ENCODE measurements at regions not wholly inside any gene's neighbourhood (a gene's known extent, or its start where the extent isn't known, plus 50 kb on each side); places are given as distances from the start of the nearest gene placed in this dataset.
A peak's percentile ranks its signal among the peaks of the same experiment; 100 is the strongest.
"Not testable (repeated sequence)": the region's sequence is repeated elsewhere in the genome, so short reads cannot be mapped to it uniquely, and the experiment has no call there.

DNA sequence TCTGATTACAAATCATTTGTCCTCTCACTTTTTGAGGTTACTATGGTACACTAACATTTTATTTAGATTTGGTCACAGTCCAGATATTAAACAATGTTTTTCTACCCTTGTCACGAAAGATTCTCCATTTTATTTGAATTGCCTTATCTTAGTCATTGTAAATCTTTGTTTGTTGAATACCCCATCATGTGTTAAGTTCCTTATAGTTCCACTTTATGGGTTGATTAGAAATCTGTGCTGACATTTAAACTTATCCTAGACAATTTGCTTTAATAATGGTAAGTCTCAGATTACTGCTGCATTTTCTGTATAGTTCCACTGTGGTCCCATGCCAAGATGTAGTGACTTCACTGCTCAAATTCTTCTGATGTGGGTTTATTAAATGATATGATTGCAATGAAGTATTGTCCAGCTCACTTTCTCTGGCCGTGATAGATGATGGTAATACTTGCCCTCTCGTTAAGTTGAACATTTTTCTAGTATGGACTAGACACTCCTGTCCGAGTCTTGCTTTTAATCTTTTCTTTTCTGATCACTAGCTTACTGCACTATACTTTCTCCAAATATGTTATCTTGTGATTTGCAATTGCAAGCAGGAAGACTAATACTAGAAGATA, 1107.3 kb downstream of the SLC6A15 start:
- ATAC-seq = no peak

DNA sequence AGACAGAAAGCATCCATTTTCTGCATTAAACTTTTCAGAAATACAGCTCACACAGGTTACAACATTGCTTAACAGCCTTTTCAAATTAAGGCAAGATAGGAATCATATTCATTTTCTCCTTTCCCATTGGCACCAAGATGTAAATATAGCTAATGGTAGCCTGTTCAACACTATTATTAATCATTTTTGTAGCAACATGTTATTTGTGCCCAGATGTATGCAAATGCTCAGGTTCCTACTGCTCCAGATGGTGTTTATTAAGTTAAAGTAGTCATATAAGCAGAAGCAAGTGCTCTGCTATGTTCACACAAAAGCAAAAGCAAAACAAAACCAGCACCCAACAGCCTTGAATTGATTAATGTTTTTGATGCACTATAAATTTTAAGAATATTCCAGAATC, 1110.6 kb downstream of the SLC6A15 start:
- no peak for ATAC-seq

DNA sequence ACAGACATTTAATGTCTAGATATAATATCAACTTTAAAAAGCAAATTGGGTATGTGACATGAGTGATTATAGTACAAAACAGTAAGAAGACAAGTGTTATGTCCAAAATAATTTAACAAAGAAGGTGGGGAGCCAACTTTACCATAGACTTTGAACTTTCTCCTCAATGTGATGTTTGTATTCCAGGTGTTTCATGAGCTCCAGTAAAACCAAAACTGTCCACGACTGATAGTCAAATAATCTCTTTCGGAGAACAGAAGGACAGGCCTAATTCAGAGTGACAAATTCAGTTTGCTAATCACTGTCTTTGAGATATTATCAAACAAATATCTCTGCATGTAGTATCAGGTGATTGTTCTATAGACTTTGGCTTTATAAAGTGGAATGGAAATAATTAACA, 1112.6 kb downstream of the SLC6A15 start:
- no peak for ATAC-seq

DNA sequence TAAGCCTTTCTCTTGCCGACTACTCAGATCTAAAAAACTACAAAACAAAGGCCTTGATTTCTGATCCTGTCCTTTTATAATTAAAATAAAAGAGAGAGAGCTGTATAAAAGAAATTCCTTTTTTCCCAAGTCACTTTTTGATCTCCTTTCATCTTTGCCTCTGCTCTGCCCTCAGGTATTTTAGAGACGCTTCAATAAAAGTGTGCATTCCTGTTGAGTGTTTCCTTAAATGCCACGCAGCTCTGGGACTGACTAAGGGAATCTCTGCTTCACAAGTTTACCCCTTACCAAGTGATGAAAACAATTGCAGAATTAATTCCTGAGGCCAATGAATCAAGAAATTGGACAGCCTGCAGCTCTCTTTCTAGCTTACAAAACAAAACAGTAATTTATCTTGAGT, 1109.8 kb downstream of the TMTC2 start:
- ATAC-seq = no peak

DNA sequence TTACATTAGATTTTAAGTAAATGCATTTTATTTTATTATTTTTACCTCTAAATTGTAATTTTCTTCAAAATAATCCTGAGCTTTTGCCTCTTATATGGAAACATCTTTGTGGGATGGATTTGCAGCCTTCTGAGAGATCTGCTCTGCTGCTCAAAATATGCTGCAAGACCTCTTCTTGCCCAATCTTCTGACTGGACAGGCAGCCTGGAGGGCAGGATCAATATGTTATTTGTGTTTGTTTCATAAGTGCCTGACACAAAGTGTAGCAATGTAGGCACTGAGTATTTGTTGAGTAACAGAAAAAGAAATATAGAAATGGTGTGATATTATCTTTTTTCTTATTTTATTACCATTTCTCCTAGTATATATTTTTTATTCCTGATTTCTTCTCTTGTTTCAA, 1106.9 kb downstream of the TMTC2 start:
- ATAC-seq = no peak

DNA sequence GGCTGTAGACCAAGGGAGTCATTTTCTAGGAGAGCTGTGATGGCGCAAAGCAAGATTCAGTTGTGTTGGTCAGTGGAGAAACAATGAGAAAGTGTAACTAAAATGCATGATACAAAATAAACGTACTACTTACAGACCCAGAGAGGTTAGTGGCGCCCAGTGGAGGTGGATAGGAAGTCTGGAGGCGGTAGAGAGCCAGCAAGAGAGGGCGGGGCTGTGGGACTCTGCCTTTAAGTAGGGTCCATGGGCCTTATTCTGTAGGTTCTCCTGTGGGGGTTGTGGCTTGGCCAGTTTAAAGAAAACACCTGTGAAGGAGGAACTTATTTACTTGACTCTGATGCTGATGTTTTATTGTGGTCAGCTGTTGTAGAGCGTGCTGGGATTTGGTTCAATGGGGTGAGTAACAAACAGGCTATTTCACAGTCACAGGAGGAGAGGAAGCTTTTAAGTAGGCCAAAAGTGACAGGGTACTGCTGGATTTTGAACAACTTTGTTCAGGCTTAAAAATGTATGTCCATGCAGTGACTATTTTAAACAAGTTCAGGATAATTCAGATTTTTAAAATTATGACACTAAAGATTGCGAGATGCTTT, 1097.7 kb downstream of the TMTC2 start:
- no peak for ATAC-seq

DNA sequence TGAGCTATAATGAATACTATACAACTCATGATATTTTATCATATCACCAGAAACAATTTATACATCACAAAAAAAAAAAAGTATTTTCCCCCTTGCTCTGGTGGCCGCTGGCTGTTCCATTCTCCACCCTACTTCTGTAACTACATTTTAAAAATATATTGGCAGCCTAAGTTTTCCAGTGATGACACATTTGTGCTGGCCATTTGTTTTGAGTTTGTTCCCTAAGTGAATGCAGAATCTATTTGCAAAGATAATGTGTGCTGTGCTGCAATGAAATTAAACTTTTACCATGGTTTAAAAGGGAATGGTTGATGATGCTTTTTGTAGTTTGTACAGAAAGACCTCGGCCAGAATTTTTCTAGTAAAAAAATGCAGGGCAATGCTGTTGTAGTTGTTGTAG, 1092.8 kb downstream of the TMTC2 start:
- no peak for ATAC-seq

DNA sequence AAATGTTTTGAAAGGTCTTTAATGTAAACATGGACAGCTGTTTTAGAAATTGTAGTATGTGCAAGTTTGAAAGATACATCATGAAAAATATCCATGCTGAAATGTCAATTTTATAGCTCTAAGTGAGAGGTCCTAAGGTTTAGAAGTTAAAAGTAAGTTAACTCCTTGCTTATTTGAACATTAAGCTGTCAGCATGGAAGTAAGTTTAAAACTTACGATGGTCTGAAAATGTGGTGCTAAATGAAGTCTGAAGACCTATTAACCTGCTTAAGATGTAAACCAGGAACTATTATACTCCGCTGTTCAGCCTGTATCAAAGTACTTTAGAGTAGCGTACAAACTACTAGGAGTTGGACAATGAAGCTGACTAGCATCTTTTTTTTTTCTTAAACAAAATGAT, 1082.4 kb downstream of the TMTC2 start:
- no peak for ATAC-seq

DNA sequence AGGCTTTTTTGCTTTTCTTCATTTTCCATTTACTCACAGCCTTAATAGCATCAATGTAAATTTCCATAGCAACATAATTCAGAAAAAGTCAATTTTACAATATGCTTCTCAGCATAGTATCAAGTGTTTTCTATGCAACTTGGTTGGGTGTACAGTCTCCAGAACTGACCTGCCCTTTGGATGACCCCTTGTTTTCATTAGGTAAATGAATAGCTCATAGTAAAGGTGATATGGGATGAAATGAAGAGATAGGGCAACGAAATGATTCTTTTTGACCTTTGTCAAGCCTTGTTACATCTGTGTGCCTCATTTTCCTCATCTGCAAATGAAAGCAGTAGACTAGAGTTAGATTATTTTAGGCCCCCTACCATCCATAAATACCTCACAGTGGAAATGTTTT, 1081.0 kb downstream of the TMTC2 start:
- no peak for ATAC-seq

DNA sequence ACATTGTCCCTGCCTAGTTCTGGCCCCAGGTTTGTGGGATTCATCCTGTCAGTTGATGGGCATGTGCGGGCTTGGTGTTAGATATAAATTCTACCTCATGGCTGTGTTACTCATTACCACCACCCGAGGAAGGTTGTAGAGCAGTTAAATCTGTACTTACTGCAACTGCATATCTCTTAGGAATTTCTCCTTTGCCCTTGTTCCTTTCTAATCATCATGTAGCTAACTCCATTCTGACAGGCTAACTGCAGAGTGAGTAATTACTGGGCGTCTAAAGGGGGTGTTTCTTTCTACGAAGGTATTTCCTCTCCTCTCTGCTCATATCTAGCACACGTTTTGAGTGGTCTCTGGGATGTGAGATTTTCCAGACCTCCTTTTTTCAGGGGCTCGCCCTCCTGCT, 1076.7 kb downstream of the TMTC2 start:
- peak; percentile 63 for ATAC-seq

DNA sequence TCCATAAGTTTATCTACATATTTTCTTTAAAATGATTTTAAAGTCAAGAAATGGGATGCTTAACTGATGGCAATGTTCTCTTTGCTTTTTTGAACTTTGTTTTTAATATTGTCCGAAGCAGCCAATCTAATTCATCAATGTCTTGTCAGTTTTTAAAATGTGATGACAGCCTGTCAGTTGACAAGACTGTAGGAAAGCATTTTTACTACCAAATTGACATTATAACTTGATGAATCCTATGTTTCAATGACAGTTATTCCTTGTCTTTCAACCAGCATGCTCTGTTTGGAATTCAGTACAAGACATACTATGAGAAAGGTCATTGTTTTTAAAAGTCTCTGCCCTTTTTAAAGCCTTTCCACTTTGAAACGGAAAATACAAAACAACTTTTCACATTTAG, 1073.2 kb downstream of the TMTC2 start:
- ATAC-seq = no peak

DNA sequence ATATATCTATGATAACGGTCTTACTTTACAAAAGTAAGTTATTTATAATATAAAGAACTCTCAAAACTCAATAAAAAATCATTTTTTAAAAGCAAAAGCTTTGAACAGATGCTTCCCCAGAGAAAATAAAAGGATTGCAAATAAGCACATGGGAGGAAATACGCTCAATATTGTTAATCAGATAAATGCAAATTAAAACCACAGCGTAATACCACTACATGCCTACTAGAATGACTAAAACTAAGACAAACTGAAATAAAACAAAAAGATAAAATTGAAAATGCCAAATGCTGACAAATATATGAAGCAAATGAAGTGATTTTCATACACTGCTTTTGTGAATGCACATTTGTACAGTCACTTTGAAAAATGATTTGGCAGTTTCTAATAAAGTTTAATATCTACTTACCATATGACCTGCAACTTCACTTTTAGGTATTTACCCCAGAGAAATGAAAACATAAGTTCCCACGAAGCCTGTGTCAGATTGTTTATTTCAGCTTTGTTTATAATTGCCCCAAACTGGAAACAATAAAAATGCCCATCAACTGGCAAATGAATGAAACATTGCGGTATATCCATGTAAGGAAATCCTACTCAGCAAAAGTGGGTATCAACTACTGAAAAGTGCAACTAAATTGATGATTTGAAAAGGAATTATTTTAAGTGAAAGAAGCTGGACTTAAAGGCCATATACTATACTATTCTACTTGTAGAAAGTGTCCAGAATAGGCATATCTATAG, 1072.4 kb downstream of the TMTC2 start:
- no peak for ATAC-seq

DNA sequence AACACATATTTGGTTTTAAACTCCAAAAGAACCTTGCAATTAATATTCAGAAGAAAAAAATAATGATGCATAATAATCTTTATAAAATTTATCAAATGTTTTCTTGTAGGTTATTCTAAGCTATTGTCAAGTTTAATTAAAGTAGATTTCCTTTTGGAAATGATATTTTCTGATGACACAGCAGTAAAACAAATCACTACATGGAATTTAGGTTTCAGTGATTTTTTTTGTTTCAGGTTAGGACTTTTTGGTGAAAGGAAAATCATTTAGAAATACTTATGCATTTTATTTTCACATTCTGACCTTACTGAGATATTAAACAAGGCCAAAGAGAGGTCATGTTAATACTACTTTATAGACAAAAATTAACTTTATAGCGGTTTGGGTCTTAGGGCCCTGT, 1067.2 kb downstream of the TMTC2 start:
- ATAC-seq = no peak

DNA sequence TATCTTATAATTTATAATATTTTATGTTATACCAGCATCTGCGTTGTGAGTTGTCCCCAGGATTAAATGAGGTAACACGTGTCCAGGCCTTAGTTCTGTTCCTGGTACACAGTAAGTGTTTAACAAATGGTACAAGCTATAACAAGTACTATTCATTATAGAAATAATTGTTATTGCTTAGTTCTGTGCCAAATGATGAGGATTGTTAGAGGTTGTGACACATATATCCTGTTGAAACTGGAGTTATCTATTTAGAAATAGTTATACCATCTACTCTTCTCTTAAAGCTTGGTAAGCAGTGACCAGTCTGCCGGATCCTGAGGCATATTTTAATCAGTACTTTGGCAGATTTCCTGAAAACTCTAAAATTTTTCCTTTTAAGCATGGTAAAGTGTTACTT, 1066.5 kb downstream of the TMTC2 start:
- ATAC-seq = peak; percentile 55

DNA sequence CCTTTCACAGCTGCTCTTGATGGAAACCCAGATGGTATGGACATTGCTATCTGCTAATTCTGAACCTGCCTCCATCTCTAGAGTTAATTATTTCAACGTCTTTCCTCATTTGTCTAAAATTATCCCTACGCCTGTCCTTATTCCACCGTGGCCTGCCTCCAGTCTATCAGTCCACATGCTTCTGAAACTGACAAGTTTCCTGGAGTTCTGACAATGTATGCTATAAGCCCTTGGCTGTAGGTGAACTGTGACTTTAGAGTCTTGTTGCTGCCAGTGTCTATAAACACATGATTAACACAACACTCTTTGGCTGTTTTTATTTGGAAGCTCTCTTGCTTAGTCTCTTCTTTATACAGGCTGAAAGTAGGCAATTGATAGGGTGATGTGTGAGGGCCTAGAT, 1052.9 kb downstream of the TMTC2 start:
- no peak for ATAC-seq

DNA sequence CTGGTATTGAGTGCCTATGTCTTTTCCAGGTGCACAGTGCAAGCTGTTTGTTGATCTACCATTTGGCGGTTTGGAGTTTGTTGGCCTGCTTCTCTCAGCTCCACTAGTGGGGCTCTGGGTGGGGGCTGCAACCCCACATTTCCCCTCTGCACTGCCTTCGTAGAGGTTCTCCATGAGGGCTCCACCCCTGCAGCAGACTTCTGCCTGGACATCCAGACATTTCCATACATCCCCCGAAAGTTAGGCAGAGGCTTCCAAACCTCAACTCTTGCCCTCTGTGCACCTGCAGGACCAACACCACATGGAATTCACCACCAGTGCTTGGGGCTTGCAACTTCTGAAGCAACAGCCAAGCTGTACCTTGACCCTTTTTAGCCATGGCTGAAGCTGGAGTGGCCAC, 1024.1 kb downstream of the TMTC2 start:
- no peak for ATAC-seq

DNA sequence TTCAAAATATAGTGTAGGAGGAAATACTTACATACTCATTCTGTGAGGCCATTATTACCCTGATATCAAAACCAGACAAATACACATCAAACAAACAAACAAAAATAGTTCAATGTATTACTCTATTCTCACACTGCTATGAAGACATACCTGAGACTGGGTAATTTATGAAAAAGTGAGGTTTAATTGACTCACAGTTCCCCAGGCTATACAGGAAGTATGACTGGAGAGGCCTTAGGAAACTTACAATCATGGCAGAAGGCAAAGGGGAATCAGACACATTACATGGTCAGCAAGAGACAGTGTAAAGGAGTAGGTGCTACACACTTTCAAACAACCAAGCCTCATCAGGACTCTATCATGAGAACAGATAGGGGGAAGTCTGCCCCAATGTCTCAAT, 1023.2 kb downstream of the TMTC2 start:
- ATAC-seq = no peak

DNA sequence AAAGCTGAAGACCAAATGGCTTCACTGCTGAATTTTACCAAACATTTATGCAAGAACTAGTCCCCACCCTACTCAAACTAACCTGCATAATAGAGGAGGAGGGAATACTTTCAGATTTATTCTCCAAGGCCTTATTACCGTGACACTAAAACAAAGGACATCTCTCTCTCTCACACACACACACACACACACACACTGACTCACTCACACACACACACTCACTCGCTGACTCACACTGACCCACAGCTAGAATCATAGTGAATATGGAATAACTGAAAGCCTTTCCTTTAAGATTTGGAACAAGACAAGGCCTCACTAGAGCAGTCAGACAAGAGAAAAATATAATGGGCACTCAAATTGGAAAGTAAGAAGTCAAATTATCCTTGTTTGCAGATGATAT, 1014.1 kb downstream of the TMTC2 start:
- no peak for ATAC-seq

DNA sequence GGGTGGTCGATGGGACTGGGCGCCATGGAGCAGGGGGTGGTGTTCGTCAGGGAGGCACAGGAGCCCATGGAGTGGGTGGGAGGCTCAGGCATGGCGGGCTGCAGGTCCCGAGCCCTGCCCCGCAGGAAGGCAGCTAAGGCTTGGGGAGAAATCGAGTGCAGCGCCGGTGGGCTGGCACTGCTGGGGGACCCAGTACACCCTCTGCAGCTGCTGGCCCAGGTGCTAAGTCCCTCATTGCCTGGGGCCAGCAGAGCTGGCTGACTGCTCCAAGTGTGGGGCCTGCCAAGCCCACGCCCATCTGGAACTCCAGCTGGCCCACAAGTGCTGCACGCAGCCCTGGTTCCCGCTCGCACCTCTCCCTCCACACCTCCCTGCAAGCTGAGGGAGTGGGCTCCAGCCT, 1009.6 kb downstream of the TMTC2 start:
- ATAC-seq = not testable (repeated sequence)

DNA sequence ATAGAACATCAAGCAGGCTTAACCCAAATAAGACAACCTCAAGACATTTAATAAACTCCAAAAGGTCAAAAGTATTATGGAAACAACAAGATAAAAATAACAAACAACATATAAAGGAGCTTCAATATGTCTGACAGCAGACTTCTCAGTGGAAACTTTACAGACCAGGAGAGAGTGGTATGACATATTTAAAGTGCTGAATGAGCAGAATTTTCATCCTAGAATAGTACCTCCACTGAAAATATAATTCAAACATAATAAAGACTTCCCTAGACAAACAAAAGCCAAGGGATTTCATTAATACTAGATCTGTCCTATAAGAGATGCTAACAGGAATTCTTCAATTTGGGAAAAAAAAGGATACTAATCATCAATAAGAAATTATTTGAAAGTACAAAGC, 1005.0 kb downstream of the TMTC2 start:
- ATAC-seq = no peak

DNA sequence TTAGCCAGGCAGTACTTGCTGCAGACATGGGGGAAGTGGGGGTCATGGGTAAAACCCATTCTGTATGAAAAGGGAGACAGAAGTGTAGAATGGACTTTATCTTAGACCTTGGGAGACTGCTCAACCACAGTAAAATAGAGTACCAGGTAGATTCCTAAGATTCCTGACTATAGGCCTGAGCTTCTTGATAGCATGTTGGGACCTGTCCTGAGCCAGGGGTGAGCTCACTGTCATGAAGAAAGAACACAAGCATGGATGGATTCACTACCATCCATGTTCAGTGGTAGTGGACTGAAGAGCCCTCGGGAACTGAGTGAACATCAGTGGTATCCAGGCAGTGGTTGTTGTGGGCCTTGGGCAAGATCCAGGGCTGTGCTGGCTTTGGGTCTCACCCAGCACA, 1003.8 kb downstream of the TMTC2 start:
- no peak for ATAC-seq

DNA sequence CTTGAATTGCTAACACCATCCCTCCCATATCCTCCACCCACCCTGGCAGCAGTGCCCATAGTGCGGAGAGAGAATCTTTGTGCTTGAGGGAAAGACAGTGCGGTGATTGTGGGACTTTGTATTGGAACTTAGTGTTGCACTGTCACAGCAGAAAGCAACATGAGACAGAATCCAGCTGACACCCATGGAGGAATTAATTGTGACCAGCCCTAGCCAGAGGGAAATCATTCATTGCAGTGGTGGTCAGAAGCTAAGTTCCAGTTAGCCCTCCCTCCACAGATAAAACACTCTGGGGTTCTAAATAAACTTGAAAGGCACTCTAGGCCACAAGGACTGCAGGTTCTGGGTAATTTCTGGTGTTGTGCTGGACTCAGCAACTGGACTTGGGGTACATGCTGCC, 1002.6 kb downstream of the TMTC2 start:
- ATAC-seq = no peak

DNA sequence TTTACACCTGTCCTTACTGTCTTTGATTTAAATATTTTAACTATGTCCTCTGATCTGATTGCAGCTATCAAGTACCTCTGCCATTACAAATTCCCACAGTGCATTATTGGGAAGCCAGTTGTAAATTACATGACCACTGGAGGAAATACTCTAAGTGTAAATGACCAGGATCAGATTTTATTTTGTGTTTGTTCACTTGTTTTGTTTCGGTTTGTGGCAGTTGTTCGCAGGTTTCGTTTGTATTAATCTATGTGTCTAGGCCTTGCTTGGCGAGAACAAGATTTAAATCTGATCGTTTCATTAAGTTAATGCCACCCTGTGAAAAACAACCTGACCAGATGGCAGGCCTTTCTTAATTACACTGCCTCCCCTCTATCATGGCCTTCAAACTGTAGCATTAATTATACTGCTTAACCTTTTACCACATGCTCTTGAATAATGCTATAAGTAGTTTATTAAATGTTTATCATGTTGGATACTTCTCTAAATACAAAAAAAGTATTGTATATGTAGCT, 990.1 kb downstream of the TMTC2 start:
- ATAC-seq = no peak

DNA sequence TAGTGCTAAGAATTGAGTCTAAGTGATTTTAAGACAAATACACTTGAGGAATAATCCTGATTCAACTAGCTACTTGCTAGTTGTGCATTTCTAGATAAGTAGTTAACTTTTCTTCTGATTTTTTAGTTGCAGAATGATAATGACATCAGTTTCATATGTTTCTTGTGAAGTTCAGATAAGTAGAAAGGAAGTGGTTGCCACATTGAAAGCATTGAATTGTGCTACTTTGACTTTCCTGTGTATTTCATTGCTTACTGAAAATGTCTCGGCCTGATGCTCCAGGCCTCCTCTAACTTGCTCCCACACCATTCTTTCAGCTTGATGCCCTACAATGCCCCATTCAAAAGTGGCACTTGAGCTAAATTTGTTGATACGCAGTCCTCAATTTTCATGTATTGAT, 980.0 kb downstream of the TMTC2 start:
- ATAC-seq = no peak
